Endothelial cell of umbilical vein (primary cell): ENCODE measurements at regions not wholly inside any gene's neighbourhood (a gene's known extent, or its start where the extent isn't known, plus 50 kb on each side); places are given as distances from the start of the nearest gene placed in this dataset.

ENCODE experiments used
- EZH2 ChIP-seq: IDR thresholded peaks from 2 replicates; pipeline ENCODE4 v1.6.1; 2012; ENCODE audit warnings: borderline replicate concordance, low read depth, mild to moderate bottlenecking, moderate library complexity, low read length, inconsistent platforms; ENCODE audit not compliant: severe bottlenecking
- TF ChIP-seq, protein P1 (sequence below): IDR thresholded peaks from 2 replicates; pipeline ENCODE4 v1.6.1; 2011; ENCODE audit not compliant: insufficient read depth, insufficient read length

DNA sequence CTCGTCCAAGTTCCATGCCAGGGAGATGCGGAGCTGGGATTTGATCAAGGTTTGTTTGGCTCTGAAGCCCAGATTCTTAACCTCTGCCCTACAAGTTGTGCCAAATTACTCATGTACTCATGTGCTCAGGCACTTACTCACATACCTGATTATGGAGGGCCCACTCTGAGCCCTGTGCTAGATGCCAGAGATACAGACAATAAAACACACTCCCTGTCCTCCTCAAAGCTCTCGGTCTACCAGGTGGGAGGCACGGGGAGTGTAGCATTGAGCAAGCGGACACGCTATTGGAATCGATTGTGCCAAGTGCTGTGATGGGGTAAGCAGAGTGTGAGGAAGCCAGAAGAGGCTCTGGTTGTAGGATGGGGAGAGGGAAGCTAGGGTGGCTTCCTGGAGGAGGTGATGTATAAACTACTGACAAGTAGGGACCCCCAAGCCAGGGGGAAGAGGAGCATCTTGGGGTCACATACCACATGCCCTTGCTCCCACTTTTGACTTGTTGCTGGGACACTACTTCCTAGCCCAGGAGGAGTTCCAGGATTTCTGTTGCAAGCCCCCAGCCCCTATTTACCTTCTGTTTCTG lies 49.8 kb upstream of the IFNLR1 start:
- TF ChIP-seq EZH2: no peak
- TF ChIP-seq, protein P1, sequence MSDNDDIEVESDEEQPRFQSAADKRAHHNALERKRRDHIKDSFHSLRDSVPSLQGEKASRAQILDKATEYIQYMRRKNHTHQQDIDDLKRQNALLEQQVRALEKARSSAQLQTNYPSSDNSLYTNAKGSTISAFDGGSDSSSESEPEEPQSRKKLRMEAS: no peak
